Activated CD8-positive, alpha-beta memory T cell treated with anti-CD3 and anti-CD28 coated beads, Interleukin-2, amount 50 U/mL, for 48 hours (primary cell): ENCODE measurements at regions not wholly inside any gene's neighbourhood (a gene's known extent, or its start where the extent isn't known, plus 50 kb on each side); places are given as distances from the start of the nearest gene placed in this dataset.

ENCODE experiments used
- DNase-seq: peaks from one replicate; pipeline ENCODE4 v3.0.0-alpha.2; 2020

DNA sequence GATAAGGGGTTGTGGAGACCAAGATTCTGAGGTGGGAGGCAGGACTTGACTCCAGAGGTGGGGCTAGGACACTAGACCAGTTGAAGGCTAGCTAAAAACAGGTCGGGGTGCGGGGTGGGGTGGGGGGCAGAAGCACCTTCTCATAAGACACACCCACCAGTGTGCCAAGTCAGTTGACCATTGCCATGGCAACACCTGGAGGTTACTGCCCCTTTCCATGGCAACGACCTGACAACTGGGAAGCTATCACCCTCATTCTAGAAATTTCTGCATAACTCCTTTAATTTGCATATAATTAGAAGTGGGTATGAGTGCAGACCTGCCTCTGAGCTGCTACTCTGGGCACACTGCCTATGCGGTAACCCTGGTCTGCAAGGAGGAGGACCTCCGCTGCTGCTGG is 53.9 kb upstream of the ALOX12 start:
- DNase-seq = no peak

DNA sequence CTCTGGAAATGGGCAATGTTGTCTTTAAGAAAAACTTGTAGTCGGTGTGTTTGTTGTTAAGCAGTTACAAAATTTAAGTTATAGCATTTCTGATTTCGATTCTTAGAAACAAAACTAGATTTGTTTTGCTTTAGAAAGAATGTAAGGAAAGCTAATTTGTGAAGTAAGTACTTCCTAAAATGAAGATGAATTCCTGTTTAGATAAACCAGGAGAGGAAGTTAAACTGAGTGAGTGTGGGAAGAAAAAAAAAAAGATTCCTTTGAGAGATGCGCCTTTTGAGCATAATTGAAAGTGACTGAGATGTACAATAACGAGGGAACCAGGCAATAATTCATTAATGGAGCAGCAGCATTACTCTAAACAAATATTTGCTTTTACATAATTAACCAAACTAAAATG is 52.4 kb upstream of the ALOX12 start:
- DNase-seq = no peak
